ENCODE measurements at regions not wholly inside any gene's neighbourhood (a gene's known extent, or its start where the extent isn't known, plus 50 kb on each side); places are given as distances from the start of the nearest gene placed in this dataset.
"Not testable (repeated sequence)": the region's sequence is repeated elsewhere in the genome, so short reads cannot be mapped to it uniquely, and the experiment has no call there.

- FAIRE-seq: no peak
- intact Hi-C loops (cut with DNase I): no loop called here
- H3K27ac ChIP-seq (ENCODE audit: low read depth in 2 of 2, low read length in 2 of 2): no peak overlapping the region
- peaks cover 0 to 2% (median 0%) of the 10 kb centered on the region in 3 donors for H3K4me1 ChIP-seq (ENCODE audit: control insufficient read depth in 2 of 3, insufficient read depth in 2 of 3, low read depth in 1 of 3, low read length in 3 of 3)
- no peak overlapping the region for H3K9ac ChIP-seq (ENCODE audit: low read length in 3 of 3)
- no peaks in the 10 kb centered on the region for H3K27me3 ChIP-seq (ENCODE audit: control insufficient read depth, insufficient read depth, low read length)
- no peak for DNase-seq
- H3K9me3 ChIP-seq (ENCODE audit: control insufficient read depth in 2 of 3, insufficient read depth in 1 of 3, low read length in 3 of 3): no peaks in the 10 kb centered on the region
- no peak for TF ChIP-seq CTCF (IDR thresholded peaks at IDR 0.05; ENCODE audit: borderline replicate concordance, extremely low read depth, insufficient read depth)
- no peak overlapping the region for H3K4me3 ChIP-seq (ENCODE audit: low read length in 3 of 3)
- H3K36me3 ChIP-seq (ENCODE audit: control insufficient read depth in 2 of 3, insufficient read depth in 3 of 3, low read length in 3 of 3): no peaks in the 10 kb centered on the region
Measured at GRCh38 chr12:65672441-65672840, 151.8 kb upstream of the HMGA2 start.

DNA sequence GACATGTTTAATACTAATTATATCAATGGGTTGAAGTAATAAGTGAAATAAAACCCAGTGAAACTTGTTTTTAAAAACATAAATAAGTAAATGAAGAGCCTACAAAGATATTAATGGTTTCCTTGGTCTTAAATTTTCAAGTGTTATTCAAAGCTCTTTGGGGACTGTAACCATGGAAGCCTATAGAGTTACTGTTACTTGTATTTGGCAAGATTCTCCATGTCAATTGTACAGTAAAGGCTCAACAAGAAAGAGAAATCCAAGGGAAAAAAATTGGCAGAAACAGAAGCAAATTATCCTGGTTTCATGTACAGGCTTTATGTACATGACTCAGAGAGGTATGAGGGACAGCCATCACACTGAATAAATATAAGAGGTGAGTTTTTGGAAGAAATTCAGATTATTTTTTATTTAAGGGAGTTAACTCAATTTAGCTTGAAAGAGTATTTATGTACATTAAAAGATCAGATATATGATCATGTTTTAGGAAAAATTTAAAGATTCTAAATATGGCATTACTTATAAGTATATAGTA, 151.1 kb upstream of the HMGA2 start:
- H3K36me3 ChIP-seq (ENCODE audit: control insufficient read depth in 2 of 3, insufficient read depth in 3 of 3, low read length in 3 of 3): no peaks in the 10 kb centered on the region
- no peak for FAIRE-seq
- no peaks in the 10 kb centered on the region for H3K27me3 ChIP-seq (ENCODE audit: control insufficient read depth, insufficient read depth, low read length)
- H3K9ac ChIP-seq (ENCODE audit: low read length in 3 of 3): no peak overlapping the region
- no peak for TF ChIP-seq CTCF (IDR thresholded peaks at IDR 0.05; ENCODE audit: borderline replicate concordance, extremely low read depth, insufficient read depth)
- intact Hi-C loops (cut with DNase I): no loop called here
- no peak overlapping the region for H3K4me3 ChIP-seq (ENCODE audit: low read length in 3 of 3)
- H3K4me1 ChIP-seq (ENCODE audit: control insufficient read depth in 2 of 3, insufficient read depth in 2 of 3, low read depth in 1 of 3, low read length in 3 of 3): peaks cover 0 to 2% (median 0%) of the 10 kb centered on the region in 3 donors
- no peak overlapping the region for H3K27ac ChIP-seq (ENCODE audit: low read depth in 2 of 2, low read length in 2 of 2)
- no peaks in the 10 kb centered on the region for H3K9me3 ChIP-seq (ENCODE audit: control insufficient read depth in 2 of 3, insufficient read depth in 1 of 3, low read length in 3 of 3)
- DNase-seq: no peak

GRCh38 chr12:65673732-65674131, 150.6 kb upstream of the HMGA2 start:
- FAIRE-seq: no peak
- Histone ChIP-seq H3K4me3 (ENCODE audit: low read length in 3 of 3) (no peak overlapping the region), H3K27ac (ENCODE audit: low read depth in 2 of 2, low read length in 2 of 2) (no peak overlapping the region), H3K27me3 (ENCODE audit: control insufficient read depth, insufficient read depth, low read length) (no peaks in the 10 kb centered on the region), H3K9ac (ENCODE audit: low read length in 3 of 3) (no peak overlapping the region), H3K9me3 (ENCODE audit: control insufficient read depth in 2 of 3, insufficient read depth in 1 of 3, low read length in 3 of 3) (no peaks in the 10 kb centered on the region), H3K36me3 (ENCODE audit: control insufficient read depth in 2 of 3, insufficient read depth in 3 of 3, low read length in 3 of 3) (no peaks in the 10 kb centered on the region), H3K4me1 (ENCODE audit: control insufficient read depth in 2 of 3, insufficient read depth in 2 of 3, low read depth in 1 of 3, low read length in 3 of 3) (peaks cover 0 to 2% (median 0%) of the 10 kb centered on the region in 3 donors)
- no peak for TF ChIP-seq CTCF (IDR thresholded peaks at IDR 0.05; ENCODE audit: borderline replicate concordance, extremely low read depth, insufficient read depth)
- DNase-seq: peak in 1 of 5 donors; percentile 50
- intact Hi-C loops (cut with DNase I): no loop called here

DNA sequence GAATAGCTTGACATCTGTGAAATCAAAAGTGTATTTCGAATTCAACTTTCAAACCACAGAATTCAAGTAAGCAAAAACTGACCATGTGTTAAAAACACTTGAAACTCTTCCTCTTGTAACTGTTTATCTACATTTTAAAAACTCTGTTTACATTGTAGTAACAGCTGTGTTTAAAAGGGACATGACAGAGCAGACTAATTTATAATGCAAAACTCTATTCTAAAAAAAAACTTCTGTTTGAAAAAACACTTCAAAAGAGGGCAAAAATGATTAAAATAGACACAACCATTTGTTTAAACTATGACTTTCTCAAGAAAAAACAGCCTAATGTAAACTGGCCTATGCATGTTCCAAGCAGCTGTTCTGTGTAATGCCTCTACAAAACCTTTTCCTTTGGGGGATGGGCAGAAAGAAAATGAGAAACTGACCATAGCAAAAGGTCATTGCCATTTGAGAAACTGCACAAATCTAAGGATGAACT, 149.1 kb upstream of the HMGA2 start:
- DNase-seq (peak in 2 of 5 donors; percentile 54 to 74), FAIRE-seq (no peak)
- no peaks in the 10 kb centered on the region for H3K27me3 ChIP-seq (ENCODE audit: control insufficient read depth, insufficient read depth, low read length)
- no peaks in the 10 kb centered on the region for H3K9me3 ChIP-seq (ENCODE audit: control insufficient read depth in 2 of 3, insufficient read depth in 1 of 3, low read length in 3 of 3)
- intact Hi-C loops (cut with DNase I): no loop called here
- H3K27ac ChIP-seq (ENCODE audit: low read depth in 2 of 2, low read length in 2 of 2): no peak overlapping the region
- peaks cover 0 to 2% (median 0%) of the 10 kb centered on the region in 3 donors for H3K4me1 ChIP-seq (ENCODE audit: control insufficient read depth in 2 of 3, insufficient read depth in 2 of 3, low read depth in 1 of 3, low read length in 3 of 3)
- no peak overlapping the region for H3K4me3 ChIP-seq (ENCODE audit: low read length in 3 of 3)
- no peaks in the 10 kb centered on the region for H3K36me3 ChIP-seq (ENCODE audit: control insufficient read depth in 2 of 3, insufficient read depth in 3 of 3, low read length in 3 of 3)
- H3K9ac ChIP-seq (ENCODE audit: low read length in 3 of 3): no peak overlapping the region
- TF ChIP-seq CTCF (IDR thresholded peaks at IDR 0.05; ENCODE audit: borderline replicate concordance, extremely low read depth, insufficient read depth): no peak

DNA sequence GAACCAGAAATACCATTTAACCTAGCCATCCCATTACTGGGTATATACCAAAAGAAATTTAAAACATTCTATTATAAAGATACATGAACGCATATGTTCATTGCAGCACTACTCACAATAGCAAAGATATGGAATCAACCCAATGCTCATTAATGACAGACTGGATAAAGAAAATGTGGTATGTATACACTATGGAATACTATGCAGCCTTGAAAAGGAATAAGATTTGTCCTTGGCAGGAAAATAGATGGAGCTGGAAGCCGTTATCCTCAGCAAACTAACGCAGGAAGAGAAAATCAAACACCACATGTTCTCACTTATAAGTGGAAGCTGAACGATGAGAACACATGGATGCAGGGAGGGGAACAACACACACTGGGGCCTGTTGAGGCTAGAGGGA, 146.1 kb upstream of the HMGA2 start:
- H3K9ac ChIP-seq (ENCODE audit: low read length in 3 of 3); H3K4me3 ChIP-seq (ENCODE audit: low read length in 3 of 3); H3K36me3 ChIP-seq (ENCODE audit: control insufficient read depth in 2 of 3, insufficient read depth in 3 of 3, low read length in 3 of 3); H3K4me1 ChIP-seq (ENCODE audit: control insufficient read depth in 2 of 3, insufficient read depth in 2 of 3, low read depth in 1 of 3, low read length in 3 of 3); H3K27me3 ChIP-seq (ENCODE audit: control insufficient read depth, insufficient read depth, low read length); intact Hi-C loops (cut with DNase I); H3K27ac ChIP-seq (ENCODE audit: low read depth in 2 of 2, low read length in 2 of 2); H3K9me3 ChIP-seq (ENCODE audit: control insufficient read depth in 2 of 3, insufficient read depth in 1 of 3, low read length in 3 of 3); DNase-seq; FAIRE-seq: not testable (repeated sequence)
